ENCODE measurements at regions not wholly inside any gene's neighbourhood (a gene's known extent, or its start where the extent isn't known, plus 50 kb on each side); places are given as distances from the start of the nearest gene placed in this dataset.

DNA sequence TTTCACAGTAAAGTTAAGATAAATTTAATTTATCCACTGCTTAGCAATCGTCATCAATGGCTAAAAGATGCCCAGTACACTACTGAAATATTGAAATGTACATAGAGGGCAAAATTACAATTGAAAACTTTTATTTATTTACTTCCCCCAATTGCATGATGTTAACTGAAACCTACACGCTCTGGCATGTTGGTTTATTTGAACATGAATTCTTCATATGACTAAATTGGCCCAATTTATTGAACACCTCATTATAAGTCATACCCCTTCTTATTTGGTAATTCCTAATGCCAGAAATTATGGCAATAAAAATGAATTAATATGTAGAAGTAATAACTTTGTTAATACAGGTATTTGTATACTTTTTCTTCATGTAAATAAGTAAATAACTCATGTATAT, 183.0 kb upstream of the ZC3H15 start:
- TF ChIP-seq, protein P1, sequence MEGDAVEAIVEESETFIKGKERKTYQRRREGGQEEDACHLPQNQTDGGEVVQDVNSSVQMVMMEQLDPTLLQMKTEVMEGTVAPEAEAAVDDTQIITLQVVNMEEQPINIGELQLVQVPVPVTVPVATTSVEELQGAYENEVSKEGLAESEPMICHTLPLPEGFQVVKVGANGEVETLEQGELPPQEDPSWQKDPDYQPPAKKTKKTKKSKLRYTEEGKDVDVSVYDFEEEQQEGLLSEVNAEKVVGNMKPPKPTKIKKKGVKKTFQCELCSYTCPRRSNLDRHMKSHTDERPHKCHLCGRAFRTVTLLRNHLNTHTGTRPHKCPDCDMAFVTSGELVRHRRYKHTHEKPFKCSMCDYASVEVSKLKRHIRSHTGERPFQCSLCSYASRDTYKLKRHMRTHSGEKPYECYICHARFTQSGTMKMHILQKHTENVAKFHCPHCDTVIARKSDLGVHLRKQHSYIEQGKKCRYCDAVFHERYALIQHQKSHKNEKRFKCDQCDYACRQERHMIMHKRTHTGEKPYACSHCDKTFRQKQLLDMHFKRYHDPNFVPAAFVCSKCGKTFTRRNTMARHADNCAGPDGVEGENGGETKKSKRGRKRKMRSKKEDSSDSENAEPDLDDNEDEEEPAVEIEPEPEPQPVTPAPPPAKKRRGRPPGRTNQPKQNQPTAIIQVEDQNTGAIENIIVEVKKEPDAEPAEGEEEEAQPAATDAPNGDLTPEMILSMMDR (IDR thresholded peaks at IDR 0.05): no peak
- TF ChIP-seq EP300 (IDR thresholded peaks at IDR 0.05) (no peak), POLR2A (IDR thresholded peaks at IDR 0.05) (no peak)
